ENCODE measurements at regions not wholly inside any gene's neighbourhood (a gene's known extent, or its start where the extent isn't known, plus 50 kb on each side); places are given as distances from the start of the nearest gene placed in this dataset.

- H3K9me3 Mint-ChIP-seq = peaks cover 4% of the 10 kb centered on the region
- H3K4me1 Mint-ChIP-seq (ENCODE audit: unreplicated experiment) = peaks cover 13% of the 10 kb centered on the region
- H3K4me3 Mint-ChIP-seq = no peak overlapping the region
- H3K36me3 Mint-ChIP-seq = no peaks in the 10 kb centered on the region
- H3K27ac Mint-ChIP-seq = no peak overlapping the region
- DNase-seq (ENCODE audit: extremely low spot score, unreplicated experiment) = no peak
- no peak for TF ChIP-seq CTCF (conservative IDR thresholded peaks at IDR 0.05)
- H3K27me3 Mint-ChIP-seq = peaks cover 10% of the 10 kb centered on the region
Observed at GRCh38 chr11:44502506-44502905, 63.0 kb upstream of the CD82 start.

GRCh38 chr11:44505581-44506054 is 59.8 kb upstream of the CD82 start:
- Mint-ChIP-seq H3K27me3 (peaks cover 16% of the 10 kb centered on the region), H3K9me3 (no peaks in the 10 kb centered on the region), H3K36me3 (no peaks in the 10 kb centered on the region), H3K4me1 (ENCODE audit: unreplicated experiment) (peaks cover 17% of the 10 kb centered on the region), H3K4me3 (no peak overlapping the region), H3K27ac (no peak overlapping the region)
- TF ChIP-seq CTCF (conservative IDR thresholded peaks at IDR 0.05) = no peak
- DNase-seq (ENCODE audit: extremely low spot score, unreplicated experiment) = no peak

- Mint-ChIP-seq H3K4me1 (ENCODE audit: unreplicated experiment) (peaks cover 14% of the 10 kb centered on the region), H3K27ac (no peak overlapping the region), H3K9me3 (no peaks in the 10 kb centered on the region), H3K27me3 (peaks cover 24% of the 10 kb centered on the region), H3K4me3 (no peak overlapping the region), H3K36me3 (no peaks in the 10 kb centered on the region)
- no peak for TF ChIP-seq CTCF (conservative IDR thresholded peaks at IDR 0.05)
- no peak for DNase-seq (ENCODE audit: extremely low spot score, unreplicated experiment)
Observed at GRCh38 chr11:44506375-44507016, 59.0 kb upstream of the CD82 start.

GRCh38 chr11:44507491-44507890 is 58.0 kb upstream of the CD82 start:
- Mint-ChIP-seq H3K27me3 (peaks cover 31% of the 10 kb centered on the region), H3K9me3 (no peaks in the 10 kb centered on the region), H3K4me1 (ENCODE audit: unreplicated experiment) (peaks cover 14% of the 10 kb centered on the region), H3K4me3 (no peak overlapping the region), H3K36me3 (no peaks in the 10 kb centered on the region), H3K27ac (no peak overlapping the region)
- no peak for TF ChIP-seq CTCF (conservative IDR thresholded peaks at IDR 0.05)
- DNase-seq (ENCODE audit: extremely low spot score, unreplicated experiment) = no peak

GRCh38 chr11:44507896-44508445 is 57.5 kb upstream of the CD82 start:
- no peak for DNase-seq (ENCODE audit: extremely low spot score, unreplicated experiment)
- TF ChIP-seq CTCF (conservative IDR thresholded peaks at IDR 0.05) = no peak
- Mint-ChIP-seq H3K27ac (no peak overlapping the region), H3K36me3 (no peaks in the 10 kb centered on the region), H3K9me3 (no peaks in the 10 kb centered on the region), H3K4me1 (ENCODE audit: unreplicated experiment) (peaks cover 17% of the 10 kb centered on the region), H3K4me3 (no peak overlapping the region), H3K27me3 (peaks cover 31% of the 10 kb centered on the region)

Data from type B pancreatic cell (in vitro differentiated cells).